ENCODE measurements at regions not wholly inside any gene's neighbourhood (a gene's known extent, or its start where the extent isn't known, plus 50 kb on each side); places are given as distances from the start of the nearest gene placed in this dataset.

DNA sequence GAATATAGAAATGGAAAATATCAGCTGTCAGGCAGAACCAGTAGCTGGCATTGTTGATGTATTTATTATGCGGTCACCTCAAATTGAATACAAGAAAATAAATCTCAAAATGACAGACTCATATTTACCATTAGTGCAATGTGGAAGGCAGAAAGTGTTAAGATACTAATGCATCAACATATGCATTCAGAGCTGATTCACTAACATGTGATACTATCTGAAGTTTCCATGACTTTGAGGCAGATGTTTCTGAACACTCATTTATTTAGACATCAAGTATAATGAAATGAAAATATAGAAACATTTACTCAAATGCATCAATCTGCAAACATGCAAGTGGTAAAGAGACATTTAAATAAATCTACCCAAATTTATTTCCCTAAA lies 474.2 kb upstream of the SLC10A2 start:
- TF ChIP-seq GATA2 (IDR thresholded peaks at IDR 0.05; ENCODE audit: low read depth, low read length): no peak
- TF ChIP-seq GATA3 (IDR thresholded peaks at IDR 0.05; ENCODE audit: low read depth, low read length): no peak

Measured in SH-SY5Y (cell line).